HFF-Myc (cell line): ENCODE measurements at regions not wholly inside any gene's neighbourhood (a gene's known extent, or its start where the extent isn't known, plus 50 kb on each side); places are given as distances from the start of the nearest gene placed in this dataset.

Source experiments
- DNase-seq: peaks from one replicate; pipeline ENCODE4 v3.0.0-alpha.2; 2011; ENCODE audit warnings: low read depth; ENCODE audit errors: extremely low read depth
- H3K4me3 ChIP-seq: replicated peaks from 2 replicates; pipeline ENCODE4 v1.5.1; 2011; ENCODE audit warnings: low read depth, mild to moderate bottlenecking, control low read depth, low read length
- CTCF ChIP-seq: IDR thresholded peaks from 2 replicates; pipeline ENCODE4 v1.5.1; 2012; ENCODE audit warnings: mild to moderate bottlenecking, low read depth, low read length, control low read depth; ENCODE audit errors: missing control alignments

GRCh38 chr16:17544304-17544703 is 73.5 kb upstream of the XYLT1 start:
- no peak for TF ChIP-seq CTCF
- H3K4me3 ChIP-seq = no peak overlapping the region
- no peak for DNase-seq

GRCh38 chr16:17543073-17543472 is 72.3 kb upstream of the XYLT1 start:
- H3K4me3 ChIP-seq = no peak overlapping the region
- TF ChIP-seq CTCF = no peak
- DNase-seq = no peak

- no peak for TF ChIP-seq CTCF
- no peak overlapping the region for H3K4me3 ChIP-seq
- DNase-seq = no peak
Observed at GRCh38 chr16:17541324-17541723, 70.6 kb upstream of the XYLT1 start.

GRCh38 chr16:17538927-17539326 is 68.2 kb upstream of the XYLT1 start:
- DNase-seq = no peak
- H3K4me3 ChIP-seq = no peak overlapping the region
- no peak for TF ChIP-seq CTCF

GRCh38 chr16:17532338-17532995 is 61.7 kb upstream of the XYLT1 start:
- TF ChIP-seq CTCF = no peak
- H3K4me3 ChIP-seq = no peak overlapping the region
- DNase-seq = no peak

- no peak overlapping the region for H3K4me3 ChIP-seq
- TF ChIP-seq CTCF = no peak
- DNase-seq = no peak
Observed at GRCh38 chr16:17529982-17530760, 59.4 kb upstream of the XYLT1 start.
